HepG2 (cell line): ENCODE measurements at regions not wholly inside any gene's neighbourhood (a gene's known extent, or its start where the extent isn't known, plus 50 kb on each side); places are given as distances from the start of the nearest gene placed in this dataset.

Experiments used
- ATAC-seq: fragments of 200-7000 bp; cut with Tn5 transposase; 3 replicates; pipeline ENCODE4 v1.9.1; 2020; ENCODE audit warnings: mild to moderate bottlenecking, moderate library complexity
- BruUV-seq: library from RNA; stranded (reverse); fragments of 400-500 nt; replicated peaks from 2 replicates; lab custom pipeline; 2021; lab: Mats Ljungman, UMichigan
- CTCF ChIA-PET: fragments of 300-600 bp; formaldehyde crosslinking; extraction: SDS; loops from one replicate; lab custom pipeline; 2021; ENCODE audit warnings: low total read pairs, inconsistent platforms, low intra/inter-chr PET ratio; lab: Yijun Ruan, JAX
- POLR2A ChIA-PET: fragments of 350-600 bp; sonication (Branson Sonifier 250); formaldehyde crosslinking; loops from one replicate; lab custom pipeline; 2020; ENCODE audit warnings: antibody characterized with exemption, inconsistent platforms; lab: Yijun Ruan, JAX
- DNase-seq: peaks from one replicate; pipeline ENCODE4 v3.0.0-alpha.2; 2015; ENCODE audit warnings: low spot score
- FAIRE-seq: peaks from 3 replicates; lab custom pipeline; 2011; peaks lifted over from hg19 to GRCh38; lab: Jason Lieb, UNC
- H2AFZ ChIP-seq: one replicate; pipeline ENCODE4 v1.6.1; 2011; ENCODE audit warnings: low read length, inconsistent platforms
- H3K27ac ChIP-seq: fragments of 300-600 bp; 3 replicates; pipeline ENCODE4 v1.8.0; 2011; ENCODE audit warnings: mixed run types, mild to moderate bottlenecking, mixed read lengths, low read length, inconsistent platforms; ENCODE audit not compliant: insufficient read depth; ENCODE audit errors: extremely low read length
- H3K27me3 ChIP-seq, 2 experiments: fragments of 200-600 bp in 1 of 2; 2 replicates in 1 of 2; 3 replicates in 1 of 2; pipeline versions ENCODE4 v1.6.0 to v1.8.0; 2011; ENCODE audit warnings: low read length in 2 of 2, mild to moderate bottlenecking in 2 of 2, moderate library complexity in 2 of 2, inconsistent platforms in 1 of 2; ENCODE audit not compliant: insufficient read depth in 2 of 2, control insufficient read depth in 1 of 2
- H3K36me3 ChIP-seq, 2 experiments: fragments of 200-600 bp in 1 of 2; replicated peaks in 1 of 2; 2 replicates in 1 of 2; 3 replicates in 1 of 2; pipeline versions ENCODE4 v1.5.1 to v1.8.0; 2011; ENCODE audit warnings: low read length in 2 of 2, inconsistent platforms in 1 of 2; ENCODE audit not compliant: insufficient read depth in 2 of 2, control insufficient read depth in 1 of 2
- H3K4me1 ChIP-seq: 2 replicates; pipeline ENCODE4 v1.5.1; 2012; ENCODE audit warnings: low read length, inconsistent platforms; ENCODE audit not compliant: insufficient read depth
- H3K4me2 ChIP-seq: 2 replicates; pipeline ENCODE4 v1.6.0; 2011; ENCODE audit warnings: low read depth, low read length, inconsistent platforms
- H3K4me3 ChIP-seq, 3 experiments: fragments of 200-600 bp in 1 of 3; sonication (generic), shearing (Covaris generic) in 1 of 3; replicated peaks in 1 of 3; 2 replicates each; pipeline ENCODE4 v1.5.1; 2011 to 2016; ENCODE audit warnings: low read length in 3 of 3, inconsistent platforms in 2 of 3, low read depth in 2 of 3, mild to moderate bottlenecking in 2 of 3, control low read depth in 1 of 3, mixed read lengths in 1 of 3; ENCODE audit not compliant: insufficient read depth in 1 of 3
- H3K79me2 ChIP-seq: one replicate; pipeline ENCODE4 v1.6.1; 2011; ENCODE audit warnings: low read length, inconsistent platforms; ENCODE audit not compliant: insufficient read depth
- H3K9ac ChIP-seq: 2 replicates; pipeline ENCODE4 v1.6.0; 2011; ENCODE audit warnings: mild to moderate bottlenecking, low read depth, low read length, inconsistent platforms; ENCODE audit not compliant: insufficient read depth
- H3K9me3 ChIP-seq: 2 replicates; pipeline ENCODE4 v1.5.1; 2012; ENCODE audit warnings: mild to moderate bottlenecking, low read length
- H4K20me1 ChIP-seq: 2 replicates; pipeline ENCODE4 v1.6.0; 2011; ENCODE audit warnings: inconsistent platforms, mild to moderate bottlenecking, low read length, moderate library complexity; ENCODE audit not compliant: insufficient read depth
- EEA1 ChIP-seq: sonication (generic); formaldehyde crosslinking; IDR thresholded peaks from 2 replicates; pipeline ENCODE4 v1.5.1; 2020; ENCODE audit warnings: mild to moderate bottlenecking, missing genetic modification reagents, borderline replicate concordance
- ELF3 ChIP-seq: IDR thresholded peaks from 2 replicates; pipeline ENCODE4 v1.6.1; 2016; ENCODE audit warnings: missing genetic modification reagents, missing compliant biosample characterization
- HDAC6 ChIP-seq: fragments of 200-600 bp; sonication (generic); IDR thresholded peaks from 2 replicates; pipeline ENCODE4 v1.7.0; 2017; ENCODE audit warnings: mild to moderate bottlenecking, antibody characterized with exemption, low read length, low read depth
- ZNF550 ChIP-seq: sonication (generic); formaldehyde crosslinking; IDR thresholded peaks from 2 replicates; pipeline ENCODE4 v1.4.0; 2020; ENCODE audit warnings: mild to moderate bottlenecking, missing genetic modification reagents, borderline replicate concordance
- WGBS: methylation state at CpG from one replicate; pipeline ENCODE4 v1.1.6; 2017; ENCODE audit warnings: low lambda C conversion rate; 5-methylcytosine and 5-hydroxymethylcytosine counted together
- in situ Hi-C: cut with HindIII; loops from 2 replicates; pipeline ENCODE4 v1.10.0; 2017; ENCODE audit warnings: low pct_unique_long_range_greater_than_20kb; ENCODE audit not compliant: extremely low pct_ligation_motif_present
- intact Hi-C: fragments of 100-400 bp; cut with micrococcal nuclease; formaldehyde crosslinking; loops from one replicate; pipeline ENCODE4 v1.10.0; 2022; ENCODE audit not compliant: unreplicated experiment

DNA sequence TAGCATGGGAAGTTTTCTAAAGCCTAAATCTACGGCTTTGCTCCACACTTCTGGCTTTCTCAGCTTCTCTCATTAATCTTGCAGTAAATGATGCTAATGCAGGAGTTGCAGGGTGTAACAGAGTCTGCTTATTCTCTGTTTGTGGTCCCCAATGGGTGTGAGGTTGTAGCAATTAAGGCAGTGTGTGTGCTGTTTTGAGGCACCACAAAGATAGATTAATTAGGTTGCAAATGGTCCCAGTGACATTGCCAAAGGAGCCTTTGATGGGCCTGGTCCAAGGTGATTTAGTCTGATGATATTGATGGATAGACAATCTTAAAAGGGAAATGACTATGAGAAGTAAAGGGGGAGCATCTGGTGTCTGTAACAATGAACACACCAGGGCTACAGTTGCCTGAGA lies 1313.7 kb upstream of the CDH8 start:
- no peaks in the 10 kb centered on the region for H3K9me3 ChIP-seq
- DNase-seq = no peak
- CTCF ChIA-PET = no interaction called here
- no peaks in the 10 kb centered on the region for H3K27me3 ChIP-seq
- intact Hi-C loops (no loop called here), in situ Hi-C loops (loop anchor here (25.0 kb wide), 1 partner anchor 1762 kb away; the partner anchor contains the start of gene CDH11)
- H2AFZ ChIP-seq = no peak overlapping the region
- WGBS = 3% methylated on average over 1 of the region's 1 CpG
- TF ChIP-seq EEA1 (CRISPR knock-in tag) (no peak), ELF3 (CRISPR knock-in tag) (no peak)
- POLR2A ChIA-PET = no interaction called here
- H3K9ac ChIP-seq = no peak overlapping the region
- FAIRE-seq = no peak
- H3K4me2 ChIP-seq = no peak overlapping the region
- no TSS peak for BruUV-seq
- H3K36me3 ChIP-seq = no peaks in the 10 kb centered on the region
- H3K4me1 ChIP-seq = no peaks in the 10 kb centered on the region
- no peak overlapping the region for H3K27ac ChIP-seq
- H4K20me1 ChIP-seq = no peaks in the 10 kb centered on the region
- H3K4me3 ChIP-seq = no peak overlapping the region
- no peaks in the 10 kb centered on the region for H3K79me2 ChIP-seq
- ATAC-seq = no peak

- in situ Hi-C loops = no loop called here
- Histone ChIP-seq H3K27me3 (no peaks in the 10 kb centered on the region), H4K20me1 (no peaks in the 10 kb centered on the region), H2AFZ (no peak overlapping the region), H3K4me3 (no peak overlapping the region), H3K4me2 (no peak overlapping the region), H3K27ac (no peak overlapping the region), H3K36me3 (no peaks in the 10 kb centered on the region), H3K9ac (no peak overlapping the region), H3K9me3 (no peaks in the 10 kb centered on the region)
- 3% methylated on average over 3 of the region's 3 CpGs for WGBS
- DNase-seq = no peak
- intact Hi-C loops = no loop called here
- no TSS peak for BruUV-seq
- no peak for ATAC-seq
- ChIA-PET CTCF (no interaction called here), POLR2A (no interaction called here)
- FAIRE-seq = no peak
- TF ChIP-seq ZNF550 = no peak
- TF ChIP-seq HDAC6 = no peak
- TF ChIP-seq, all 625 proteins: peak for 0
- Histone ChIP-seq H3K79me2 (no peaks in the 10 kb centered on the region), H3K4me1 (no peaks in the 10 kb centered on the region)
Measured at GRCh38 chr16:63346000-63346399, 1309.8 kb upstream of the CDH8 start.
